Liver (tissue), 3 donors: ENCODE measurements at regions not wholly inside any gene's neighbourhood (a gene's known extent, or its start where the extent isn't known, plus 50 kb on each side); places are given as distances from the start of the nearest gene placed in this dataset.

ENCODE experiments used
- ATF3 ChIP-seq: IDR thresholded peaks from 2 replicates; pipeline ENCODE4 v1.6.1; 2016; ENCODE audit warnings: antibody characterized with exemption
- EGR1 ChIP-seq, 2 donors: IDR thresholded peaks; 2 replicates each; pipeline ENCODE4 v1.6.1; 2016 to 2018; ENCODE audit warnings: antibody characterized with exemption in 2 of 2, low read depth in 2 of 2
- FOXA1 ChIP-seq: IDR thresholded peaks from 2 replicates; pipeline ENCODE4 v1.6.1; 2016; ENCODE audit warnings: antibody characterized with exemption
- GABPA ChIP-seq, 2 donors: IDR thresholded peaks in 1 of 2; conservative IDR thresholded peaks in 1 of 2; 2 replicates each; pipeline ENCODE4 v1.6.1; 2016; ENCODE audit warnings: antibody characterized with exemption in 2 of 2, mild to moderate bottlenecking in 1 of 2, moderate library complexity in 1 of 2
- HNF4G ChIP-seq: IDR thresholded peaks from 2 replicates; pipeline ENCODE4 v1.6.1; 2016; ENCODE audit warnings: antibody characterized with exemption
- JUND ChIP-seq, 2 donors: IDR thresholded peaks; 2 replicates each; pipeline ENCODE4 v1.6.1; 2016; ENCODE audit warnings: antibody characterized with exemption in 2 of 2
- RAD21 ChIP-seq, 2 donors: IDR thresholded peaks; 2 replicates each; pipeline ENCODE4 v1.6.1; 2016; ENCODE audit warnings: antibody characterized with exemption in 2 of 2, mild to moderate bottlenecking in 2 of 2
- REST ChIP-seq: IDR thresholded peaks from 2 replicates; pipeline ENCODE4 v1.6.1; 2016; ENCODE audit warnings: antibody characterized with exemption, mild to moderate bottlenecking
- SP1 ChIP-seq: IDR thresholded peaks from 2 replicates; pipeline ENCODE4 v1.6.1; 2018; ENCODE audit warnings: antibody characterized with exemption, mild to moderate bottlenecking
- TAF1 ChIP-seq: conservative IDR thresholded peaks from 2 replicates; pipeline ENCODE4 v1.6.1; 2016; ENCODE audit warnings: antibody characterized with exemption, mild to moderate bottlenecking
- YY1 ChIP-seq: IDR thresholded peaks from 2 replicates; pipeline ENCODE4 v1.6.1; 2016; ENCODE audit warnings: antibody characterized with exemption, mild to moderate bottlenecking
- TF ChIP-seq, protein P1 (sequence below): fragments of 150-350 bp; IDR thresholded peaks from 2 replicates; pipeline ENCODE4 v1.5.1; 2017; ENCODE audit warnings: improper control_type of control experiment, low read depth, low read length; ENCODE audit not compliant: missing input control
- TF ChIP-seq, protein P2 (sequence below): IDR thresholded peaks from 2 replicates; pipeline ENCODE4 v1.6.1; 2016; ENCODE audit warnings: antibody characterized with exemption
- donor health status: healthy.
- donor health status: healthy.

DNA sequence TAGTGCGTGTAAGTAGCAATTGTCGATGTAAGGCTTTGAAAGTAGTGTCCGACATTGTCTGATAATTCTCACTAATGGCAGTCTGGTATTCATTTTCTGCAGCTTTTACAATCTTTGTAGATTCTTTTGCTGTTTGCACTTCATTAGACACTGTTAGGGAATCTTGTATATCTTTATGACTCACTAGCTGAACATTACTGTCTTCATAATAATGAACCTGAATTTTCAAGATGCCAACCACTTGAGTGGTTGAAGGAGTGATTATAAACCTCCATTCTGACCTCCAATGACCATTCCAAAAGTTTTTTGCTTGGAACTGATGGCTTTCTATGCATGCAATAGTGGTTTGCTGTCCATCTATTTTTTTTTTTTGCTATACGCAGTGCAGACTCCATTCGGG, 76.4 kb upstream of the MFGE8 start:
- no peak for TF ChIP-seq RAD21 (IDR thresholded peaks at IDR 0.05)
- TF ChIP-seq, protein P1, sequence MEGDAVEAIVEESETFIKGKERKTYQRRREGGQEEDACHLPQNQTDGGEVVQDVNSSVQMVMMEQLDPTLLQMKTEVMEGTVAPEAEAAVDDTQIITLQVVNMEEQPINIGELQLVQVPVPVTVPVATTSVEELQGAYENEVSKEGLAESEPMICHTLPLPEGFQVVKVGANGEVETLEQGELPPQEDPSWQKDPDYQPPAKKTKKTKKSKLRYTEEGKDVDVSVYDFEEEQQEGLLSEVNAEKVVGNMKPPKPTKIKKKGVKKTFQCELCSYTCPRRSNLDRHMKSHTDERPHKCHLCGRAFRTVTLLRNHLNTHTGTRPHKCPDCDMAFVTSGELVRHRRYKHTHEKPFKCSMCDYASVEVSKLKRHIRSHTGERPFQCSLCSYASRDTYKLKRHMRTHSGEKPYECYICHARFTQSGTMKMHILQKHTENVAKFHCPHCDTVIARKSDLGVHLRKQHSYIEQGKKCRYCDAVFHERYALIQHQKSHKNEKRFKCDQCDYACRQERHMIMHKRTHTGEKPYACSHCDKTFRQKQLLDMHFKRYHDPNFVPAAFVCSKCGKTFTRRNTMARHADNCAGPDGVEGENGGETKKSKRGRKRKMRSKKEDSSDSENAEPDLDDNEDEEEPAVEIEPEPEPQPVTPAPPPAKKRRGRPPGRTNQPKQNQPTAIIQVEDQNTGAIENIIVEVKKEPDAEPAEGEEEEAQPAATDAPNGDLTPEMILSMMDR, result no peak
- TF ChIP-seq YY1, result no peak
- TF ChIP-seq GABPA (IDR thresholded peaks at IDR 0.05 in 1 of 2, conservative IDR thresholded peaks at IDR 0.05 in 1 of 2), result no peak
- no peak for TF ChIP-seq ATF3
- TF ChIP-seq JUND (IDR thresholded peaks at IDR 0.05), result no peak
- TF ChIP-seq HNF4G, result no peak
- TF ChIP-seq, protein P2, sequence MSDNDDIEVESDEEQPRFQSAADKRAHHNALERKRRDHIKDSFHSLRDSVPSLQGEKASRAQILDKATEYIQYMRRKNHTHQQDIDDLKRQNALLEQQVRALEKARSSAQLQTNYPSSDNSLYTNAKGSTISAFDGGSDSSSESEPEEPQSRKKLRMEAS, result no peak
- no peak for TF ChIP-seq EGR1 (IDR thresholded peaks at IDR 0.05; ENCODE audit: low read depth in 2 of 2)
- no peak for TF ChIP-seq TAF1
- TF ChIP-seq REST, result no peak
- no peak for TF ChIP-seq SP1
- no peak for TF ChIP-seq FOXA1
